AG04449 (cell line): ENCODE measurements at regions not wholly inside any gene's neighbourhood (a gene's known extent, or its start where the extent isn't known, plus 50 kb on each side); places are given as distances from the start of the nearest gene placed in this dataset.

Source experiments
- CTCF ChIA-PET: fragments of 350-600 bp; formaldehyde crosslinking; extraction: SDS; loops from one replicate; lab custom pipeline; 2021; ENCODE audit warnings: antibody characterized with exemption; lab: Yijun Ruan, JAX
- POLR2A ChIA-PET: fragments of 400-600, 350-600 bp; formaldehyde crosslinking; extraction: SDS; loops from one replicate; lab custom pipeline; 2020; ENCODE audit warnings: antibody characterized with exemption, inconsistent platforms; lab: Yijun Ruan, JAX
- DNase-seq: peaks from one replicate; pipeline ENCODE4 v3.0.0-alpha.2; 2010; ENCODE audit warnings: low read depth, low spot score
- H3K4me3 ChIP-seq: 2 replicates; pipeline ENCODE4 v1.5.1; 2011; ENCODE audit warnings: low read depth, mild to moderate bottlenecking, control low read depth, low read length
- TF ChIP-seq, protein P1 (sequence below): IDR thresholded peaks from one replicate; pipeline ENCODE4 v1.5.1; 2011; ENCODE audit warnings: mild to moderate bottlenecking, moderate library complexity, low read length, control low read depth, inconsistent platforms; ENCODE audit not compliant: insufficient read depth; ENCODE audit errors: missing control alignments

DNA sequence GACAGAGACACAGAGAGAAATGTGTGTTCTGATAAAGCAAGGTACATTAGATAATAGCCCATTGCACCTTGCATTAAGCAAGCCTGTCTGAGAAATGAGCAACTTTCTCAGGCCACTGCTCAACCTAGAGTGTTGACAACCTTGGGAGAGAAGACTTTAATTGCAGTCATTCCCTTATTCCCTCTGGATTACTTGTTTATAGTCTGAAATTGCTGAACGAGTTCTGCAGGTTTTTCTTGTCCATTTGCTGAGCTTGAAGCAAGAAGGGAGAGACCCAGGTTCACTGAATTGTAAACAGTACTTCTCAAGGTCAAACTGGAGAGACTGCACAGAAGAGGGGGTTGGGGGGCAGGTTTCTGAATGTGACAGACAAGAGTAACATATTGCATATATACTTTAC is 159.4 kb upstream of the PLEKHG7 start:
- ChIA-PET CTCF (no interaction called here), POLR2A (no interaction called here)
- TF ChIP-seq, protein P1, sequence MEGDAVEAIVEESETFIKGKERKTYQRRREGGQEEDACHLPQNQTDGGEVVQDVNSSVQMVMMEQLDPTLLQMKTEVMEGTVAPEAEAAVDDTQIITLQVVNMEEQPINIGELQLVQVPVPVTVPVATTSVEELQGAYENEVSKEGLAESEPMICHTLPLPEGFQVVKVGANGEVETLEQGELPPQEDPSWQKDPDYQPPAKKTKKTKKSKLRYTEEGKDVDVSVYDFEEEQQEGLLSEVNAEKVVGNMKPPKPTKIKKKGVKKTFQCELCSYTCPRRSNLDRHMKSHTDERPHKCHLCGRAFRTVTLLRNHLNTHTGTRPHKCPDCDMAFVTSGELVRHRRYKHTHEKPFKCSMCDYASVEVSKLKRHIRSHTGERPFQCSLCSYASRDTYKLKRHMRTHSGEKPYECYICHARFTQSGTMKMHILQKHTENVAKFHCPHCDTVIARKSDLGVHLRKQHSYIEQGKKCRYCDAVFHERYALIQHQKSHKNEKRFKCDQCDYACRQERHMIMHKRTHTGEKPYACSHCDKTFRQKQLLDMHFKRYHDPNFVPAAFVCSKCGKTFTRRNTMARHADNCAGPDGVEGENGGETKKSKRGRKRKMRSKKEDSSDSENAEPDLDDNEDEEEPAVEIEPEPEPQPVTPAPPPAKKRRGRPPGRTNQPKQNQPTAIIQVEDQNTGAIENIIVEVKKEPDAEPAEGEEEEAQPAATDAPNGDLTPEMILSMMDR: no peak
- DNase-seq: no peak
- H3K4me3 ChIP-seq: no peak overlapping the region

DNA sequence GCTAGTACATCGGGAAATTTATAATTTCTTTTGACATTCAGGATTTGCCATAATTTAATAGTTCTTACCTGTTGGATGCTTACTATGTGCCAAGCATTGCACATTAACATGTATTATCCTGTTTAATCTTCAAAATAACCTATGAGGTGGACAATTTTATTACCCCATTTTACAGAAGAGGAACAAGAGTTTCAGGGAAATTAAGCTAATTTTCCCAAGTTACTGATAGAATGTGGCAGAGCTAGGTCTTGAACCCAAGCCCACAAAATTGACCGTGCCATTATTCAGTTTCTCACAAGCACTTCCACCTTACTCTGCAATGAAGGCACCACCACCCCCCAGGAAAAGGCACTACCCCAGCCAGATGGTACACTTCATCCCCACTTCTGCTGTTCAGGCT is 161.1 kb upstream of the PLEKHG7 start:
- POLR2A ChIA-PET: no interaction called here
- DNase-seq: no peak
- H3K4me3 ChIP-seq: no peak overlapping the region
- CTCF ChIA-PET: no interaction called here
- TF ChIP-seq, protein P1: no peak

DNA sequence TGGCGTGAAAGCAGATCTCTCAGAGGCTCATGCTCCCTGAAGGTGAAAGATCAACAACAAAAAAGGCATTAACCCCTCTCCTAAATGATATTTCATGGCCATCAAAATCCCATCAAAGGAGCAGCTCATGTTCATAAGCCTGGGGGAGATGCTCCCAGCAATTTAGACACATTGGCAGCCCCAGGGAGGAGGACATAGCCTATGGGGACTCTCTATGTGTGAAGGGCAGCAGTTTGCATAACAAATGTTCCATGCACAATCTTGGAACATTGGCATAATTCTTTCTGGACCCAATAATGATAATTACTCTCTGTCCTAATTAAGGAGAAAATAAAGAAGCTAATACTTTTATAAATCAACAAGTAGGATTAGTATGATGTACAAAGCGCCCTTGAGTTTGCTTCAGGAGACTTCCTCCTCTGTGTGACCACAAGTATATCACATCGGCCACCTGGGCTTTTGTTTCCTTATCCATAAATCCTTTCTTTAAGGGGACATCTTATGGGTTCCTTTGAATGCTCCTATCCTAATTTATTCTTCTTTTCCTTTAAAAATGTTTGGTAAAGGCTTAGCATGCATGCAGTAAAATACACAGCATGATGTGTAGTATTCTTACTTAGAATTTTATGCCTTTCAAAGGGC is 161.9 kb upstream of the PLEKHG7 start:
- ChIA-PET CTCF (no interaction called here), POLR2A (no interaction called here)
- DNase-seq: no peak

DNA sequence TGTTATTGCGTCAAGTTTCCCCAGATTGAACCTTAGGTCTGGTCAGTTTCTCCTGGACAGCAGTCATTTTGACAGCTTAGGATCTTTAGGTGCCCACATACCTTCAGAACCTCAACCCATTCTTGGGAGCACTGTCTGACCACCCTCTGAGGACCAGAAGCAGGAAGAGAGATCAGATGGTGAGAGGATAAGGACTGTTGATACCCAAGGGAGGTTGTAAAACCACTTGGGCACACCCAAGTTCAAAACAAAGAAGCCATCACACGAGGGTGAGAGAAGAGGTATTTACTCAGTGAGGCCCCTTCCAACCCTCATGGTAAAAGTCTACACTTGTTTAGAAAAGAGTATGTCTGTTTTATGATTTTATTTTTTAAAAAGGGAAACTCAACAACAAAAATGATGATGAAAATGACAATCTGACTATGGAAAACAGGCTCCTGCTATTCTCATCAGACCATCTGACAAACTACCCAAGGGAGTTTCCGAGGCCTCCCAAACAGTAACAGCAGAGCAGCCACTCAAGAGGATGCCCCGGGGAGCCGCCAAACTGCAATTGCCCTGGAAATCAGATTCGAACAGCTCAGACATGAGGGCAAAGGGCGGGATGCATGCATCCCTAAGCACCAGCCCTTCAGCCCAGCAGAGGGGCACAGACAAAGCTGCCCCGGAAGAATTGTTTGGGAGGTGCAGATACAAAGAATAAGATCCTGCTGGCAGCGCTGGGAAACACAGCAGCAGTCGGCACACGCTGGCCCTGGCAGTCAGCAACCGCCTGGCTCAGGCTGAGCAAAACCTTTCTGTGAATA is 162.6 kb upstream of the PLEKHG7 start:
- no peak overlapping the region for H3K4me3 ChIP-seq
- CTCF ChIA-PET: no interaction called here
- no peak for DNase-seq
- POLR2A ChIA-PET: no interaction called here
- TF ChIP-seq, protein P1: no peak

More for the DNA sequence above, 161.9 kb upstream of the PLEKHG7 start:
- no peak overlapping the region for H3K4me3 ChIP-seq
- TF ChIP-seq, protein P1: no peak

DNA sequence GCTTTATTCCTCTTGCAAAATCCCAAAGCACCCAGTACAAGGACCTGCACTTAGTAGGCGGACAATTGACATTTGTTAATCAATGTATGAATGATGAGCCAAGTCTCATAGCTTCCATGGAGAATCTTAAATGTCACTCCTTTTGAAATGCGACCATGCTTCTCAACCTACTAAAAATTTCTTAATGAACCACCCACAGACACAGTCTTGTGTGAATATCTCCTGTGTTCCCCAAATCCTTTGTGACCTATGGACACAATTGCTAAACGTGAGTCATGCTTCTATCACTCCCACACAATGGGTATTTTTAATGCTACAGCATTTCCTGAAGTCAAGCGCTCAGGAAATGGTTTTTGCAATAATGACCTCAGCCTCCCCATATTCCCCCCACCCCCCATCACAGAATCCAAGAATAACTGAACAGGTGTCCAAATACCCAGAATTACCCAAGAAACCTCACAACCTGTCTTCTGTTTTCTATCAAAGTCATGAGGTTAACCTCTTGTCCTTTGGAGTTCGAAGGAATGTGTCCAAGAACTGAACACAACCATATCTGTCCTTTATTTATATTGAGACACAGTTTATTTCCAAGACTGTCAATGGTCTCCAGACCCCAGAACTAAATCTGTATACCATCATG is 163.6 kb upstream of the PLEKHG7 start:
- TF ChIP-seq, protein P1: no peak
- H3K4me3 ChIP-seq: no peak overlapping the region
- no peak for DNase-seq
- ChIA-PET CTCF (no interaction called here), POLR2A (no interaction called here)
